Left lung (tissue), 4 donors: ENCODE measurements at regions not wholly inside any gene's neighbourhood (a gene's known extent, or its start where the extent isn't known, plus 50 kb on each side); places are given as distances from the start of the nearest gene placed in this dataset.

Experiments
- ATAC-seq: fragments of 200-7000 bp; cut with Tn5 transposase; one replicate; pipeline ENCODE4 v1.9.1; 2020; ENCODE audit warnings: moderate library complexity
- DNase-seq, 4 donors: peaks; one replicate each; pipeline ENCODE4 v3.0.0-alpha.2; 2013 to 2020
- H3K27ac ChIP-seq, 2 donors: fragments of 200-600 bp; sonication (generic) in 1 of 2; one replicate each; pipeline versions ENCODE4 v1.5.0 to v1.8.0; 2020 to 2021
- H3K27me3 ChIP-seq, 2 donors: fragments of 200-600 bp; sonication (generic) in 1 of 2; one replicate each; pipeline versions ENCODE4 v1.5.0 to v1.8.0; 2020 to 2021
- H3K36me3 ChIP-seq, 2 donors: fragments of 200-600 bp; sonication (generic) in 1 of 2; one replicate each; pipeline versions ENCODE4 v1.5.0 to v1.8.0; 2020 to 2021
- H3K4me1 ChIP-seq, 2 donors: fragments of 200-600 bp; one replicate each; pipeline ENCODE4 v1.8.0; 2021
- H3K4me3 ChIP-seq, 2 donors: fragments of 200-600 bp; sonication (generic) in 1 of 2; one replicate each; pipeline versions ENCODE4 v1.5.0 to v1.8.0; 2020 to 2021; ENCODE audit warnings: mild to moderate bottlenecking in 1 of 2
- H3K9me3 ChIP-seq, 2 donors: fragments of 200-600 bp; sonication (generic) in 1 of 2; one replicate each; pipeline versions ENCODE4 v1.5.0 to v1.8.0; 2020 to 2021
- CTCF ChIP-seq, 2 donors: fragments of 200-600 bp; sonication (generic) in 1 of 2; IDR thresholded peaks; one replicate each; pipeline versions ENCODE4 v1.5.0 to v1.8.0; 2021; ENCODE audit warnings: antibody characterized with exemption in 2 of 2
- intact Hi-C, 2 donors: fragments of 100-400 bp; cut with DNase I; formaldehyde crosslinking; loops; one replicate each; pipeline versions ENCODE4 v1.11.2 to v1.14.2; 2022
- donor health status: DM: no; HTN: yes; CAD: no.
- donor health status: DM: no; HTN: no; CAD: no.

DNA sequence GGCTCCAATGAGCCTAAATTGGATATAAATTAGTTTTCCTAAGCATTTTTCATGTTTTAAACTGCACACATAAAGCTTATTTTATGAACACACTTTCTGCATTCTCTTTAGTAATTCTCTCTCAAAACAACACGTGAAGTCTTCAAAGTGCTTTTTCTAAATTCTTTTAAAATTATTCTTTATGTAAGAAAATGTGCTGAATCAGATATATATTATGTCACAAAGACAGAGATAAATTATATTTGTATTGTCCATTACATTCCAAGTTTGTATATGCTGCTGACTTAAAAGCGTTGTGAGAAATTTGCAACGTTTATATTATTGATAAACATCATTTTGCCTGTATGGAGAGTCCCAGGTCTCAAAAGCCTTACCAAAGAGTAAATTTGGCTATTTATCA lies 465.2 kb downstream of the BCAT1 start:
- Histone ChIP-seq H3K9me3 (no peaks in the 10 kb centered on the region), H3K27me3 (no peaks in the 10 kb centered on the region), H3K27ac (no peak overlapping the region), H3K4me1 (no peaks in the 10 kb centered on the region), H3K4me3 (no peak overlapping the region), H3K36me3 (no peaks in the 10 kb centered on the region)
- DNase-seq (no peak), ATAC-seq (no peak)
- TF ChIP-seq CTCF (IDR thresholded peaks at IDR 0.05), result no peak
- intact Hi-C loops, result no loop called here

- no peak overlapping the region for H3K4me3 ChIP-seq
- no peaks in the 10 kb centered on the region for H3K27me3 ChIP-seq
- DNase-seq (no peak), ATAC-seq (no peak)
- intact Hi-C loops, result no loop called here
- no peaks in the 10 kb centered on the region for H3K36me3 ChIP-seq
- no peak overlapping the region for H3K27ac ChIP-seq
- H3K4me1 ChIP-seq, result no peaks in the 10 kb centered on the region
- no peak for TF ChIP-seq CTCF (IDR thresholded peaks at IDR 0.05)
- no peaks in the 10 kb centered on the region for H3K9me3 ChIP-seq
Measured at GRCh38 chr12:24482882-24483604, 465.9 kb downstream of the BCAT1 start.

DNA sequence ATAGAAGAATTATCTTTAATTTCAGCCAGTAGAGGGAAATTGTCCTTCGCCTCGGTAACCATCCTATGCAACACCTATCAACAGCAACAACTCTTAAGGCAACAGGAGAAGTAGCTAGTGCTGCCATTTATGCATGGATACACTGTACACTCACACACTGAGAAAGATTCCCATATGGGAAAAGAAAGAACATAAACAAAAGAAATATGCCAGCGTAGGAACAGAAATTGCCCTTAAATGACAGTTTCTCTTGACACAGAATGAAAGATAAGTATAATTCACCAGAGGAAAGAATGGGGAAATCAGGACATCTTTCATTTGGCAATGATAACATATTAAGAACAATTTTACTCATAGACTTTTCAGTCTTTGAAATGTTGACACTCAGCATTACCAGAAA lies 466.9 kb downstream of the BCAT1 start:
- intact Hi-C loops, result no loop called here
- H3K27ac ChIP-seq, result no peak overlapping the region
- H3K4me1 ChIP-seq, result no peaks in the 10 kb centered on the region
- ATAC-seq (no peak), DNase-seq (no peak)
- TF ChIP-seq CTCF (IDR thresholded peaks at IDR 0.05), result no peak
- H3K4me3 ChIP-seq, result no peak overlapping the region
- H3K36me3 ChIP-seq, result no peaks in the 10 kb centered on the region
- no peaks in the 10 kb centered on the region for H3K9me3 ChIP-seq
- H3K27me3 ChIP-seq, result no peaks in the 10 kb centered on the region

DNA sequence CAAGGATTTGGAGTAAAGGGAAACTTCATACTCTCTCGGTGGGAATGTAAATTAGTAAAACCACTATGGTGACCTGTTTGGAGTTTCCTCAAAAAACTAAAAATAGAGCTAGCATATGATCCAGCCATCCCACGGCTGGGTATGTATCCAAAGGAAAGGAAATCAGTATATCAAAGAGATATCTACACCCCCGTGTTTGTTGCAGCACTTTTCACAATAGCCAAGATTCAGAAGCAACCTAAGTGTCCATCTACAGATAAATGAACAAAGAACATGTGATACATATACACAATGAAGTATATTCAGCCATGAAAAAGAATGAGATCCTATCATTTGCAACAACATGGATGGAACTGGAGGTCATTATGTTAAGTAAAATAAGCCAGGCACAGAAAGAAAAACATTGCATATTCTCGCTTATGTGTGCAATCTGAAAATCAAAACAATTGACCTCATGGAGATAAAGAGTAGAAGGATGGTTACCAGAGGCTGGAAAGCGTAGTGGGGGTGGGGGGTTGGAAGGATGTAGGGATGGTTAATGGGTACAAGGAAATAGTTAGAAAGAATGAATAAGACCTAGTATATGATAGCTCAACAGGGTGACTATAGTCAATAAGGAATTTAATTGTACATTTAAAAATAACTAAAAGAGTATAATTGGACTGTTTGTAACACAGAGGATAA lies 468.0 kb downstream of the BCAT1 start:
- no peak overlapping the region for H3K27ac ChIP-seq

More for the DNA sequence above, 468.0 kb downstream of the BCAT1 start:
- H3K27me3 ChIP-seq, result no peaks in the 10 kb centered on the region
- H3K4me3 ChIP-seq, result no peak overlapping the region
- intact Hi-C loops, result no loop called here
- H3K36me3 ChIP-seq, result no peaks in the 10 kb centered on the region
- H3K9me3 ChIP-seq, result no peaks in the 10 kb centered on the region
- H3K4me1 ChIP-seq, result no peaks in the 10 kb centered on the region
- no peak for TF ChIP-seq CTCF (IDR thresholded peaks at IDR 0.05)
- no peak for DNase-seq
- ATAC-seq, result no peak
